Kidney (tissue), 13 donors: ENCODE measurements at regions not wholly inside any gene's neighbourhood (a gene's known extent, or its start where the extent isn't known, plus 50 kb on each side); places are given as distances from the start of the nearest gene placed in this dataset.

Source experiments
- DNase-seq, 5 donors: peaks; one replicate each; pipeline ENCODE4 v3.0.0-alpha.2; 2013 to 2020
- FAIRE-seq: peaks from 2 replicates; lab custom pipeline; 2012; peaks lifted over from hg19 to GRCh38; lab: Jason Lieb, UNC
- H3K27ac ChIP-seq, 2 donors: one replicate each; pipeline ENCODE4 v1.7.0; 2013; ENCODE audit warnings: low read depth in 2 of 2, low read length in 2 of 2, inconsistent platforms in 1 of 2
- H3K27me3 ChIP-seq: one replicate; pipeline ENCODE4 v1.7.1; 2013; ENCODE audit warnings: low read length, inconsistent platforms; ENCODE audit not compliant: control insufficient read depth, insufficient read depth
- H3K36me3 ChIP-seq, 3 donors: one replicate each; pipeline versions ENCODE4 v1.7.0 to v1.7.1; 2013; ENCODE audit warnings: low read length in 3 of 3, control low read depth in 1 of 3, inconsistent platforms in 1 of 3; ENCODE audit not compliant: insufficient read depth in 3 of 3, control insufficient read depth in 2 of 3
- H3K4me1 ChIP-seq, 3 donors: one replicate each; pipeline versions ENCODE4 v1.7.0 to v1.7.1; 2013; ENCODE audit warnings: low read length in 3 of 3, inconsistent platforms in 1 of 3, low read depth in 1 of 3; ENCODE audit not compliant: control insufficient read depth in 2 of 3, insufficient read depth in 2 of 3
- H3K4me3 ChIP-seq, 3 donors: one replicate each; pipeline versions ENCODE4 v1.7.0 to v1.8.1; 2013; ENCODE audit warnings: low read length in 3 of 3, control low read depth in 1 of 3, inconsistent platforms in 1 of 3
- H3K9ac ChIP-seq, 3 donors: one replicate each; pipeline versions ENCODE4 v1.7.0 to v1.7.1; 2013; ENCODE audit warnings: low read length in 3 of 3, control low read depth in 1 of 3, inconsistent platforms in 1 of 3
- H3K9me3 ChIP-seq, 3 donors: one replicate each; pipeline versions ENCODE4 v1.7.0 to v1.7.1; 2013; ENCODE audit warnings: low read length in 3 of 3, control low read depth in 1 of 3, inconsistent platforms in 1 of 3; ENCODE audit not compliant: control insufficient read depth in 2 of 3, insufficient read depth in 1 of 3
- CTCF ChIP-seq: IDR thresholded peaks from 3 replicates; pipeline ENCODE4 v1.5.1; 2012; ENCODE audit warnings: mild to moderate bottlenecking, moderate library complexity, borderline replicate concordance; ENCODE audit not compliant: insufficient read depth; ENCODE audit errors: extremely low read depth
- intact Hi-C: fragments of 100-400 bp; cut with DNase I; formaldehyde crosslinking; loops from one replicate; pipeline ENCODE4 v1.11.1; 2022
- donor health status: control.
- donor health status: control.
- donor health status: control.
- donor health status: control.
- donor health status: control.
- donor health status: DM: yes; HTN: yes; CAD: no.
- donor health status: Normal renal cell carcinoma (clear cell type).

GRCh38 chr3:159726231-159726964, 262.2 kb upstream of the IL12A start:
- FAIRE-seq (no peak), DNase-seq (no peak)
- Histone ChIP-seq H3K4me3 (no peak overlapping the region), H3K4me1 (no peaks in the 10 kb centered on the region), H3K36me3 (no peaks in the 10 kb centered on the region), H3K27ac (no peak overlapping the region), H3K27me3 (no peaks in the 10 kb centered on the region), H3K9ac (no peak overlapping the region), H3K9me3 (no peaks in the 10 kb centered on the region)
- no peak for TF ChIP-seq CTCF
- intact Hi-C loops: no loop called here

GRCh38 chr3:159727506-159727905, 261.1 kb upstream of the IL12A start:
- intact Hi-C loops: no loop called here
- FAIRE-seq: no peak

GRCh38 chr3:159731254-159731653, 257.4 kb upstream of the IL12A start:
- no peak for FAIRE-seq
- Histone ChIP-seq H3K27me3 (no peaks in the 10 kb centered on the region), H3K27ac (no peak overlapping the region), H3K36me3 (no peaks in the 10 kb centered on the region), H3K9me3 (no peaks in the 10 kb centered on the region), H3K4me3 (no peak overlapping the region), H3K9ac (no peak overlapping the region), H3K4me1 (peaks cover 0 to 7% (median 2%) of the 10 kb centered on the region in 3 donors)
- no peak for DNase-seq
- no peak for TF ChIP-seq CTCF
- intact Hi-C loops: no loop called here

More at GRCh38 chr3:159727506-159727905, 261.1 kb upstream of the IL12A start:
- Histone ChIP-seq H3K9ac (no peak overlapping the region), H3K4me1 (peaks cover 0 to 2% (median 0%) of the 10 kb centered on the region in 3 donors), H3K27me3 (no peaks in the 10 kb centered on the region), H3K27ac (no peak overlapping the region), H3K36me3 (no peaks in the 10 kb centered on the region), H3K4me3 (no peak overlapping the region), H3K9me3 (no peaks in the 10 kb centered on the region)
- no peak for DNase-seq
- no peak for TF ChIP-seq CTCF
